GM18502 (cell line): ENCODE measurements at regions not wholly inside any gene's neighbourhood (a gene's known extent, or its start where the extent isn't known, plus 50 kb on each side); places are given as distances from the start of the nearest gene placed in this dataset.

Experiments
- ATAC-seq: cut with Tn5 transposase; IDR thresholded peaks from one replicate; pipeline ENCODE4 v1.9.1; 2021; ENCODE audit warnings: mild to moderate bottlenecking; ENCODE audit not compliant: unreplicated experiment, poor library complexity

- ATAC-seq, result no peak
Observed at GRCh38 chr3:75983609-75984290, 198.4 kb upstream of the ZNF717 start.

- ATAC-seq, result no peak
Observed at GRCh38 chr3:75985432-75985831, 200.1 kb upstream of the ZNF717 start.

- ATAC-seq, result no peak
Observed at GRCh38 chr3:76010252-76010651, 224.9 kb upstream of the ZNF717 start.

GRCh38 chr3:76011121-76011520, 225.8 kb upstream of the ZNF717 start:
- ATAC-seq, result no peak

- no peak for ATAC-seq
Observed at GRCh38 chr3:76015496-76015895, 230.1 kb upstream of the ZNF717 start.

- no peak for ATAC-seq
Observed at GRCh38 chr3:76016111-76016510, 230.8 kb upstream of the ZNF717 start.

- ATAC-seq, result no peak
Observed at GRCh38 chr3:76016769-76017439, 231.6 kb upstream of the ZNF717 start.

- ATAC-seq, result no peak
Observed at GRCh38 chr3:76021376-76021775, 236.0 kb upstream of the ZNF717 start.

GRCh38 chr3:76024640-76025039, 239.3 kb upstream of the ZNF717 start:
- no peak for ATAC-seq

GRCh38 chr3:76025561-76025960, 240.2 kb upstream of the ZNF717 start:
- no peak for ATAC-seq

GRCh38 chr3:76026379-76026778, 241.0 kb upstream of the ZNF717 start:
- no peak for ATAC-seq

- ATAC-seq, result no peak
Observed at GRCh38 chr3:76028774-76029173, 243.4 kb upstream of the ZNF717 start.

- no peak for ATAC-seq
Observed at GRCh38 chr3:76034649-76035048, 249.3 kb upstream of the ZNF717 start.

- no peak for ATAC-seq
Observed at GRCh38 chr3:76035117-76035516, 249.8 kb upstream of the ZNF717 start.

GRCh38 chr3:76038949-76039348, 253.6 kb upstream of the ZNF717 start:
- no peak for ATAC-seq

- ATAC-seq, result no peak
Observed at GRCh38 chr3:76039431-76039830, 254.1 kb upstream of the ZNF717 start.

GRCh38 chr3:76040946-76041345, 255.6 kb upstream of the ZNF717 start:
- no peak for ATAC-seq

GRCh38 chr3:76043746-76044145, 258.4 kb upstream of the ZNF717 start:
- ATAC-seq, result no peak

- ATAC-seq, result no peak
Observed at GRCh38 chr3:76044601-76045600, 259.6 kb upstream of the ZNF717 start.

GRCh38 chr3:76047368-76047767, 262.0 kb upstream of the ZNF717 start:
- ATAC-seq, result no peak

GRCh38 chr3:76049776-76050175, 264.4 kb upstream of the ZNF717 start:
- no peak for ATAC-seq
